Ovary (tissue), 7 donors: ENCODE measurements at regions not wholly inside any gene's neighbourhood (a gene's known extent, or its start where the extent isn't known, plus 50 kb on each side); places are given as distances from the start of the nearest gene placed in this dataset.

Source experiments
- DNase-seq, 5 donors: peaks; one replicate each; pipeline ENCODE4 v3.0.0-alpha.2; 2019 to 2020
- H3K27ac ChIP-seq, 2 donors: fragments of 200-600 bp; one replicate each; pipeline versions ENCODE4 v1.5.1 to v1.8.0; 2019 to 2022
- H3K27me3 ChIP-seq: fragments of 200-600 bp; one replicate; pipeline ENCODE4 v1.8.0; 2022
- H3K36me3 ChIP-seq: fragments of 200-600 bp; sonication (generic); one replicate; pipeline ENCODE4 v1.5.1; 2019
- H3K4me1 ChIP-seq: one replicate; pipeline ENCODE4 v1.8.1; 2013; ENCODE audit warnings: mild to moderate bottlenecking, moderate library complexity; ENCODE audit not compliant: insufficient read depth
- H3K4me3 ChIP-seq: fragments of 200-600 bp; sonication (generic); one replicate; pipeline ENCODE4 v1.5.1; 2017
- H3K9me3 ChIP-seq, 2 donors: fragments of 200-600 bp in 1 of 2; sonication (generic) in 1 of 2; one replicate each; pipeline versions ENCODE4 v1.5.1 to v1.8.1; 2013 to 2019; ENCODE audit warnings: mild to moderate bottlenecking in 1 of 2, moderate library complexity in 1 of 2
- EP300 ChIP-seq: sonication (generic); formaldehyde crosslinking; IDR thresholded peaks from one replicate; pipeline ENCODE4 v1.6.1; 2017; ENCODE audit warnings: antibody characterized with exemption
- POLR2A ChIP-seq: fragments of 450-650 bp; IDR thresholded peaks from one replicate; pipeline ENCODE4 v1.6.1; 2017; ENCODE audit warnings: antibody characterized with exemption, mild to moderate bottlenecking, moderate library complexity
- WGBS, 3 donors: extraction: QIAGEN DNeasy Blood & Tissue Kit in 1 of 3; methylation state at CpG; one replicate each; pipeline versions ENCODE4 v1.1.5 to v1.1.7; 2013 to 2017; 5-methylcytosine and 5-hydroxymethylcytosine counted together
- intact Hi-C, 4 donors: fragments of 100-400 bp; cut with DNase I; formaldehyde crosslinking; loops; one replicate each; pipeline versions ENCODE4 v1.11.0 to v1.15.1; 2022 to 2023
- TF ChIP-seq, protein P1 (sequence below), 3 donors: fragments of 450-650 bp in 2 of 3; fragments of 200-600 bp in 1 of 3; IDR thresholded peaks; one replicate each; pipeline versions ENCODE4 v1.5.1 to v1.8.0; 2016 to 2022; ENCODE audit warnings: antibody characterized with exemption in 3 of 3, mild to moderate bottlenecking in 1 of 3
- donor health status: DM: no; HTN: no; CAD: no; lungs with moderate emphysema.
- donor health status: DM: no; HTN: no; CAD: no.
- donor health status: Bipolar disorder and iron deficiency.
- donor health status: DM: no; HTN: no; CAD: no.
- donor health status: DM: yes; HTN: yes; CAD: no.

DNA sequence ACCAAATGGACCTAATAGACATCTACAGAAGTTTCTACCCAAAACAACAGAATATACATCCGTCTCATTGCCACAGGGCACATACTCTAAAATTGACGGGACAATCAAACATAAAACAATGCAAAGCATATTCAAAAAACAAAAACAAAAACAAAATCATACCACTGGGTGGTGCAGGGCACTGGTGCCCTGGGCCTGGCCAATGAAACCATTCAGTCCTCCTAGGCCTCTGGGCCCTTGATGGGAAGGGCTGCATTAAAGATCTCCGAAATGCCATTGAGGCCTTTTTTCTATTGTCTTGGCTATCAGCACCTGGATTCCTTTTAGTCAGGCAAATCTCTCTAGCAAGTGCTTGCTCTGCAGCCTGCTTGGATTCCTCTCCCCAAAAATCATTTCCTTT, 213.9 kb upstream of the ZCCHC13 start:
- DNase-seq = no peak
- no peaks in the 10 kb centered on the region for H3K36me3 ChIP-seq
- intact Hi-C loops = no loop called here
- H3K9me3 ChIP-seq = peaks cover 0 to 4% of the 10 kb centered on the region in 2 donors
- TF ChIP-seq, protein P1, sequence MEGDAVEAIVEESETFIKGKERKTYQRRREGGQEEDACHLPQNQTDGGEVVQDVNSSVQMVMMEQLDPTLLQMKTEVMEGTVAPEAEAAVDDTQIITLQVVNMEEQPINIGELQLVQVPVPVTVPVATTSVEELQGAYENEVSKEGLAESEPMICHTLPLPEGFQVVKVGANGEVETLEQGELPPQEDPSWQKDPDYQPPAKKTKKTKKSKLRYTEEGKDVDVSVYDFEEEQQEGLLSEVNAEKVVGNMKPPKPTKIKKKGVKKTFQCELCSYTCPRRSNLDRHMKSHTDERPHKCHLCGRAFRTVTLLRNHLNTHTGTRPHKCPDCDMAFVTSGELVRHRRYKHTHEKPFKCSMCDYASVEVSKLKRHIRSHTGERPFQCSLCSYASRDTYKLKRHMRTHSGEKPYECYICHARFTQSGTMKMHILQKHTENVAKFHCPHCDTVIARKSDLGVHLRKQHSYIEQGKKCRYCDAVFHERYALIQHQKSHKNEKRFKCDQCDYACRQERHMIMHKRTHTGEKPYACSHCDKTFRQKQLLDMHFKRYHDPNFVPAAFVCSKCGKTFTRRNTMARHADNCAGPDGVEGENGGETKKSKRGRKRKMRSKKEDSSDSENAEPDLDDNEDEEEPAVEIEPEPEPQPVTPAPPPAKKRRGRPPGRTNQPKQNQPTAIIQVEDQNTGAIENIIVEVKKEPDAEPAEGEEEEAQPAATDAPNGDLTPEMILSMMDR (IDR thresholded peaks at IDR 0.05) = no peak
- TF ChIP-seq EP300 (no peak), POLR2A (no peak)
- no peak overlapping the region for H3K4me3 ChIP-seq
- WGBS, 3 donors = 52 to 62% (median 53%) methylated on average over 3 of the region's 3 CpGs
- H3K27me3 ChIP-seq = no peaks in the 10 kb centered on the region
- no peaks in the 10 kb centered on the region for H3K4me1 ChIP-seq
- no peak overlapping the region for H3K27ac ChIP-seq

DNA sequence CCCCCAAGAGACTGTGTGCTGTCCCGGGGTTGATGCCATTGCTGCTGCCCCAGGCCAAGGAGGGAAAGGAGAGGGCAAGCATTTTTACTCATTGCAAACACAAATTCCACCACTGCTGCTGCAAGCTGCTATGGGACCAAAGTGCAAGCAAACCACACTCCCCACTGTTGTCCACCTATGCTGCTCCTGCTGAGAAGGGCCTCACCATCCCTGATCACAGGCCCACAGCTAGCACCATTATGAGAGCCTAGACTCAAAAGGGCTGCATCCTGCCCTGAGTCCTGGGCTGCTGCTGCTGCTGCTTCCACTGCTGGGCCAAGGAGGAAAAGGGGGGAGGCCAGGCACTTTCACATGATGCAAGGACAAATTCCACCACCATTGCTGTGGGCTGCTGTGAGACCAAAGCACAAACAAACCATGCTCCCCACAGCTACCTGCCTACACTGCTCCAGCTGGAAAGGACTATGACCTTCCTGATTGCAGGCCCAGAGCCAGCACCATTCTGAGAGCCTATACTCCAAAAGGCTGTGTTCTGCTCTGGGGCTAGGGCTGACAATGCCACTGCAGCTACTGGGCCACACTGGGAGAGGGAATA, 218.2 kb upstream of the ZCCHC13 start:
- intact Hi-C loops = no loop called here

DNA sequence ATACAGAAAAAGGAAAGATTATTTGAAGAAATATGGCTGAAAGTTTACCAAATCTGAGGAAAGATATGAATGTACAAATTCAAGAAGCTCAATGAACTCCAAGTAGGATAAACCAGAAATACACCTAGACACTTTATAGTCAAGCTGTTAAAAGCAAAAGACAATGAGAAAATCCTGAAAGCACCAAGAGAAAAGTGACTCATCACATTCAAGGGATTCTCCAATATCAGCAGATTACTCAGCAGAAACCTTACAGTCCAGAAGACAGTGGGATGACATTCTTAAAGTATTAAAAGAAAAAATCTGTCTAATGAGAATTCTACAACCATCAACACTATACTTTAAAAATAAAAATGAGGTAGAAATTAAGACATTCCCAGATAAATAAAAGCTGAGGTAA, 223.8 kb upstream of the ZCCHC13 start:
- no peaks in the 10 kb centered on the region for H3K4me1 ChIP-seq
- H3K27me3 ChIP-seq = no peaks in the 10 kb centered on the region
- TF ChIP-seq POLR2A (no peak), EP300 (no peak)
- TF ChIP-seq, protein P1 (IDR thresholded peaks at IDR 0.05) = no peak
- DNase-seq = no peak
- H3K9me3 ChIP-seq = no peaks in the 10 kb centered on the region
- no peak overlapping the region for H3K27ac ChIP-seq
- H3K36me3 ChIP-seq = no peaks in the 10 kb centered on the region
- no peak overlapping the region for H3K4me3 ChIP-seq
- intact Hi-C loops = no loop called here

More for the DNA sequence above, 218.2 kb upstream of the ZCCHC13 start:
- no peak for DNase-seq
- 44 to 80% (median 57%) methylated on average over 1 of the region's 1 CpG for WGBS, 3 donors
- Histone ChIP-seq H3K4me1 (no peaks in the 10 kb centered on the region), H3K27me3 (no peaks in the 10 kb centered on the region), H3K36me3 (no peaks in the 10 kb centered on the region), H3K27ac (no peak overlapping the region), H3K9me3 (peaks cover 0 to 4% of the 10 kb centered on the region in 2 donors), H3K4me3 (no peak overlapping the region)
- TF ChIP-seq EP300 = no peak
- TF ChIP-seq, protein P1 (IDR thresholded peaks at IDR 0.05) = no peak
- TF ChIP-seq POLR2A = no peak

DNA sequence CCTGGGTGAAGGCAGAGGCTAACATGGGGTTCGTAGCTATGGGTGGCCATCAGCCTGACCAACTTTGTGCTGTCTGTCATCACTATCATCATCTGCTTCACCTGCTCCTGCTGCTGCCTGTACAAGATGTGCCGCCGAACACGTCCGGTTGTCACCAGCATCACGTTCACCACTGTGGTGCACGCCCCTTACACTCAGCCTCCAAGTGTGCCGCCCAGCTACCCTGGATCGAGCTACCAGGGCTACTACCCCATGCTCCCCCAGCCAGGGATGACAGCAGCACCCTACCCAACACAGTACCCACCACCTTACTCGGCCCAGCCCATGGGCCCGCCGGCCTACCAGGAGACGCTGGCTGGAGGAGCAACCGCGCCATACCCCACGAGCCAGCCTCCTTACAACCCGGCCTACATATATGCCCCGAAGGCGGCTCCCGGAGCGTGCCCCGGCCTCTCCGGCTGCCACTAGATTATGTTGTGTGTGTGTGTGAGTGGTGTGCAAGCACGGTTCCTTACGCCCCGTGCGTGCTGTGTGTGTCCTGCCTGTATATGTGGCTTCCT, 213.4 kb upstream of the XIST start:
- no peak for DNase-seq
- H3K4me3 ChIP-seq = no peak overlapping the region
- H3K27ac ChIP-seq = no peak overlapping the region
- TF ChIP-seq, protein P1 (IDR thresholded peaks at IDR 0.05) = no peak
- TF ChIP-seq EP300 (no peak), POLR2A (no peak)
- WGBS, 3 donors = 95 to 97% (median 95%) methylated on average over 27 of the region's 27 CpGs
- H3K27me3 ChIP-seq = no peaks in the 10 kb centered on the region
- intact Hi-C loops = no loop called here
- H3K36me3 ChIP-seq = no peaks in the 10 kb centered on the region
- H3K9me3 ChIP-seq = no peaks in the 10 kb centered on the region
- no peaks in the 10 kb centered on the region for H3K4me1 ChIP-seq
